ENCODE measurements at regions not wholly inside any gene's neighbourhood (a gene's known extent, or its start where the extent isn't known, plus 50 kb on each side); places are given as distances from the start of the nearest gene placed in this dataset.

DNA sequence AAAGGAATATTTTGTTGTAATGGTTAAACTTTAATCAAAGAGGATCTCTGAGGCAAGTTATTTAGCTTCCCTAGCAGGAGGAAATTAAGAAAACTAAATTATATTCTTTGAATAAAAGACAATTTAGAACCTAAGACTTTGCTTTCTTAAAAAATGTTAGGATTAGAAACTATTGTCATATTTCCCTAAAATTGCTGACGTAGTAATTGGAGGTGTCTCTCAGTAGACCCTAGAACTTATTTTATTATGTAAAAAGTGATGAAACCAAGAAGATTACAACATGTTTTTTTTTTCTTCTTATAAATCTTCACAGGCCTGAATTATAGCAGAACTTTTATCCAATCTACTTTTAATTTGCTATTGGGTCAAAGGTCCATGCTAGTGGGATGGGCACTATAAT, 363.3 kb upstream of the THRB start:
- no peak overlapping the region for H3K4me3 ChIP-seq (ENCODE audit: low read depth, low read length)
- TF ChIP-seq, protein P1, sequence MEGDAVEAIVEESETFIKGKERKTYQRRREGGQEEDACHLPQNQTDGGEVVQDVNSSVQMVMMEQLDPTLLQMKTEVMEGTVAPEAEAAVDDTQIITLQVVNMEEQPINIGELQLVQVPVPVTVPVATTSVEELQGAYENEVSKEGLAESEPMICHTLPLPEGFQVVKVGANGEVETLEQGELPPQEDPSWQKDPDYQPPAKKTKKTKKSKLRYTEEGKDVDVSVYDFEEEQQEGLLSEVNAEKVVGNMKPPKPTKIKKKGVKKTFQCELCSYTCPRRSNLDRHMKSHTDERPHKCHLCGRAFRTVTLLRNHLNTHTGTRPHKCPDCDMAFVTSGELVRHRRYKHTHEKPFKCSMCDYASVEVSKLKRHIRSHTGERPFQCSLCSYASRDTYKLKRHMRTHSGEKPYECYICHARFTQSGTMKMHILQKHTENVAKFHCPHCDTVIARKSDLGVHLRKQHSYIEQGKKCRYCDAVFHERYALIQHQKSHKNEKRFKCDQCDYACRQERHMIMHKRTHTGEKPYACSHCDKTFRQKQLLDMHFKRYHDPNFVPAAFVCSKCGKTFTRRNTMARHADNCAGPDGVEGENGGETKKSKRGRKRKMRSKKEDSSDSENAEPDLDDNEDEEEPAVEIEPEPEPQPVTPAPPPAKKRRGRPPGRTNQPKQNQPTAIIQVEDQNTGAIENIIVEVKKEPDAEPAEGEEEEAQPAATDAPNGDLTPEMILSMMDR (IDR thresholded peaks at IDR 0.05; ENCODE audit: borderline replicate concordance, insufficient read depth, low read depth, low read length), result no peak

DNA sequence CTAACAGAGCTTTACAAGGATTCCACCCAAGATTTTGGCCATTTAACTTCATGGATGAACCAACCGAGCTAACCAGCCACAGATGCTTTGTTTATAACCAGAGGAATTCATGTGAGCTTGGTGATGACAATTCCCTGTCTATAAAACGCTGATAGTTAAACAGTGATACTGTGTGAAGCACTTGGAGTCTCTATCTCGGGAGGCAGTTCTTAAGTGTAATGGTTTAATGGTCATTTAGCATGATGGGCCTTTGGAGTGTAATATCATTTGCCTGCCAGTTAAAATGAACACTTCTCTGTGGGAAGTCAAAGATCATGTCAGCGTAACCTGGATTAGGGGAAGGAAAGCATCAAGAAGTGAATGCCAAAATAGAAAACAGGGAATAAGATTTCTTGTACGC, 368.6 kb upstream of the THRB start:
- H3K4me3 ChIP-seq (ENCODE audit: low read depth, low read length), result no peak overlapping the region
- TF ChIP-seq, protein P1 (IDR thresholded peaks at IDR 0.05; ENCODE audit: borderline replicate concordance, insufficient read depth, low read depth, low read length), result no peak

DNA sequence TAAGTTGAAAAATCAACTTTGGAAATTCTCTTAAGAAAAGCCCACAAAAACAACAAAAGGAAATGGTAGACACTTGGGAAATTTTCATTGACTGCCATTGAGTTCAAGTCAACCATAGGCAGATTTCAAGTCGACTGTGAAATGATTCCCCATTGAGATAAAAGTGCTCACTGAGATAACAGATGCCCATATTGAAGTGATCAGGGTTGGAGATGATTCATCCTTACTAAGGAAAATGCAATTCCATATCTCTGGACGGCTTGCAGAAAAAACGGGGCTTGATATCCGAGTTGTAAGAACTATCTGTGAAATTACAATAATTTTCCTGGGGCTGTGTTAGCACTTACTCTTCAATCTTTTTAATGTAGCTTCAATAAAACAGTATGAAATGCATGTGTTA, 373.1 kb upstream of the THRB start:
- TF ChIP-seq, protein P1 (IDR thresholded peaks at IDR 0.05; ENCODE audit: borderline replicate concordance, insufficient read depth, low read depth, low read length), result no peak

DNA sequence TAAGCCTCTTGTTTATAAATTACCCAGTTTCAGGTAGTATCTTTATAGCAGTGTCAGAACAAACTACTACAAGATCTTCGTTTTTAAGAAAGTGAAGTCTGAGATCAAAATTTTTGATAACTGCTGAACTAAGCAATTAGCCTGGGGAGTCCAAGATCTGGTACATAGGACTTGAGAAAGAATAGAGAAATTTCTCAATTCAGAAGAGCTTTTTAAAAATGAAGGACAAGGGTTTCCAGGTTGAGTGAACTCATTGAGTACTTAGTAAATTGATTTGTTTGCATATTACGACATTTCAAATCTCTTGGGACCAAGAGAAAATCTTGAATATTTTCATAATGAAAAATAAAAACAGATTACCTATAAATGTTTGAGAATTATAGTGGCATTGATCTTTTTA, 386.6 kb upstream of the THRB start:
- TF ChIP-seq, protein P1 (IDR thresholded peaks at IDR 0.05; ENCODE audit: borderline replicate concordance, insufficient read depth, low read depth, low read length), result no peak
- no peak overlapping the region for H3K4me3 ChIP-seq (ENCODE audit: low read depth, low read length)

More for the DNA sequence above, 373.1 kb upstream of the THRB start:
- H3K4me3 ChIP-seq (ENCODE audit: low read depth, low read length), result no peak overlapping the region

DNA sequence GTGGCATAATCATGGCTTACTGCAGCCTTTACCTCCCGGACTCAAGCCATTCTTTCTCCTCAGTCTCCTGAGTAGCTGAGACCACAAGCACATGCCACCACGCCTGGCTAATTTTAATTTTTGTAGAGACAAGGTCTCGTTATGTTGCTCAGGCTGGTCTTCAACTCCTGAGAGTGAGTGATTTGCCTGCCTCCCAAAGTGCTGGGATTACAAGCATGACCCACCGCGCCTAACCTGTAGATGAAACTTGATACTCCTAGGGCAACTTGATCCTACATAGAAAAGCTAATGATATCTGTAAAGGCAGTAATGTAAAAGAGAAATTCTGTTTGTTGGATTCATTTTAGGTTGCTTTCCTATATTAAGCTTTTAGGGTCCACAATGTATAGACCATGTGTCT, 391.9 kb upstream of the THRB start:
- TF ChIP-seq, protein P1 (IDR thresholded peaks at IDR 0.05; ENCODE audit: borderline replicate concordance, insufficient read depth, low read depth, low read length), result no peak
- H3K4me3 ChIP-seq (ENCODE audit: low read depth, low read length), result no peak overlapping the region

DNA sequence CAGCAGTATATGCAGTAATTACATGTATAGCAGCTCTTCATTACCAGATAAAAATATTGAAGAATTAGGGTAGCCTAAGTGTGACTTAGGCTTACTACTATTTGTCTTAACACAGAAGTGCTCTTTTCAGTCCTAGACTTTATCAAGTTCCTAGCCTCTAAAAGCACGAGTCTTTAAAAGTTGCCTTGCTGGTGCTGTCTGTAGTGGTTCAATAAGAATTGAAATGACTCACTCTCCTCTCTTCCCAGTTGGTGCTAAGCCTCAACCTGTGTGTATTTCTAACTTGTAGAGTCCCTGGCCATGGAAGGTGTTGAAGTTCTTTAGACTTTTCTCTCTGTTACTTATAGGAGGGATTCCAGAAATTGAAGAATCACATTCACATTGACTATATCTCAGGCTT, 395.4 kb upstream of the THRB start:
- TF ChIP-seq, protein P1 (IDR thresholded peaks at IDR 0.05; ENCODE audit: borderline replicate concordance, insufficient read depth, low read depth, low read length), result no peak
- no peak overlapping the region for H3K4me3 ChIP-seq (ENCODE audit: low read depth, low read length)

DNA sequence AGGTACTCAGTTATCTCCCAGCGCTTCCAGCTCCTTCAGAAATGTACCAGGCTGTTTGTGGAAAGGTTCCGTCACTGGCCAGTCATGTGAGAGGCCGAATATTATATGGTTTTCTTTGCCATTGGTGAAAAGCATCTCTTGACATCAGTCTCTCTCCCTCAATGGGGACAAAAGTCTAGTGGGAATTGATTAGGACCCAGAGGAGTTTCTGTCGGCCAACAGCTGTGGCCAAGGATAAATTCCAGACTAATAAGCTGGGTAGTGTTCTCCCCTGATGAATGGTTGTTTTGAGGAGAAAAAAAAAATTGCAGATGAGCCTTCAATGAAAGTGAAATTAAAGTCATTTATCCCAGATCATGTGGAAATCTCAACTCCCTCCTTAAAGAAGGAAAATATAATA, 404.7 kb upstream of the THRB start:
- TF ChIP-seq, protein P1 (IDR thresholded peaks at IDR 0.05; ENCODE audit: borderline replicate concordance, insufficient read depth, low read depth, low read length), result no peak

More for the DNA sequence above, 404.7 kb upstream of the THRB start:
- no peak overlapping the region for H3K4me3 ChIP-seq (ENCODE audit: low read depth, low read length)
